ENCODE measurements at regions not wholly inside any gene's neighbourhood (a gene's known extent, or its start where the extent isn't known, plus 50 kb on each side); places are given as distances from the start of the nearest gene placed in this dataset.

GRCh38 chr3:22040150-22040549 lies 289.1 kb upstream of the ZNF385D start:
- Histone ChIP-seq H2BK20ac (ENCODE audit: low read length) (no peak overlapping the region), H3K4ac (replicated peaks; ENCODE audit: insufficient read length, low read depth, low read length) (no peak overlapping the region), H3K4me1 (replicated peaks in 1 of 4; ENCODE audit: control insufficient read depth in 3 of 4, insufficient read depth in 4 of 4, low read length in 3 of 4) (no peaks in the 10 kb centered on the region), H3K9me3 (ENCODE audit: insufficient read depth in 2 of 2, low read depth in 1 of 2, low read length in 1 of 2) (no peaks in the 10 kb centered on the region), H2AFZ (ENCODE audit: low read length) (no peak overlapping the region), H2AK5ac (ENCODE audit: low read depth, low read length) (no peak overlapping the region), H3K4me3 (ENCODE audit: extremely low read depth in 1 of 4, insufficient read depth in 2 of 4, low read depth in 3 of 4, low read length in 4 of 4) (no peak overlapping the region), H3K9ac (replicated peaks in 1 of 4; ENCODE audit: extremely low read depth in 1 of 4, low read depth in 3 of 4, low read length in 3 of 4) (no peak overlapping the region), H2BK12ac (ENCODE audit: low read depth, low read length) (no peak overlapping the region), H4K20me1 (replicated peaks in 1 of 2; ENCODE audit: control insufficient read depth in 1 of 2, insufficient read depth in 2 of 2, low read length in 2 of 2) (no peaks in the 10 kb centered on the region), H2BK120ac (replicated peaks; ENCODE audit: low read depth, low read length) (no peak overlapping the region), H3K4me2 (ENCODE audit: insufficient read depth in 1 of 2, low read depth in 2 of 2, low read length in 2 of 2) (no peak overlapping the region), H4K5ac (ENCODE audit: insufficient read length, low read depth, low read length) (no peak overlapping the region), H3K27ac (ENCODE audit: low read depth, low read length) (no peak overlapping the region), H4K91ac (replicated peaks; ENCODE audit: insufficient read length, low read length) (no peak overlapping the region), H3K14ac (ENCODE audit: insufficient read length) (no peak overlapping the region), H3K56ac (replicated peaks; ENCODE audit: insufficient read length, low read depth, low read length) (no peak overlapping the region), H3K36me3 (ENCODE audit: control insufficient read depth in 2 of 4, insufficient read depth in 4 of 4, low read length in 3 of 4) (no peaks in the 10 kb centered on the region), H3K23ac (ENCODE audit: insufficient read length) (no peak overlapping the region), H2BK15ac (ENCODE audit: low read length) (no peak overlapping the region), H3K27me3 (replicated peaks in 1 of 4; ENCODE audit: control insufficient read depth in 3 of 4, extremely low read depth in 1 of 4, insufficient read depth in 3 of 4, low read length in 3 of 4) (no peaks in the 10 kb centered on the region), H2BK5ac (ENCODE audit: low read depth, low read length) (no peak overlapping the region), H3K23me2 (ENCODE audit: low read depth, low read length) (no peaks in the 10 kb centered on the region), H4K8ac (ENCODE audit: extremely low read depth, insufficient read depth, low read length) (no peak overlapping the region), H3K79me2 (ENCODE audit: control insufficient read depth in 1 of 2, insufficient read depth in 2 of 2, low read length in 2 of 2) (no peaks in the 10 kb centered on the region), H3K79me1 (ENCODE audit: low read depth, low read length) (no peaks in the 10 kb centered on the region), H3K18ac (ENCODE audit: extremely low read depth, low read length) (no peak overlapping the region)
- WGBS, 2 experiments (ENCODE audit: extremely low coverage in 1 of 2, insufficient coverage in 1 of 2, insufficient read length in 1 of 2, insufficient replicate concordance in 2 of 2, low coverage in 1 of 2, low lambda C conversion rate in 2 of 2, missing lambda C conversion rate in 1 of 2): 93% methylated on average over 1 of the region's 1 CpG; no CpG with 5 or more reads in 1 of the 2 experiments
- no peak for FAIRE-seq
- ChIA-PET POLR2A (ENCODE audit: partially characterized antibody) (no interaction called here), CTCF (ENCODE audit: partially characterized antibody) (no interaction called here)
- TF ChIP-seq CHD2 (IDR thresholded peaks at IDR 0.05; ENCODE audit: low read length) (no peak), TEAD4 (IDR thresholded peaks at IDR 0.05; ENCODE audit: low read depth, low read length) (no peak), ASH2L (IDR thresholded peaks at IDR 0.05; ENCODE audit: low read length) (no peak), JUN (IDR thresholded peaks at IDR 0.05; ENCODE audit: low read depth, low read length) (no peak), TCF12 (IDR thresholded peaks at IDR 0.05; ENCODE audit: low read depth, low read length) (no peak), RBBP5 (IDR thresholded peaks at IDR 0.05; ENCODE audit: borderline replicate concordance, low read depth, low read length) (no peak), HDAC2 (IDR thresholded peaks at IDR 0.05; ENCODE audit: borderline replicate concordance in 1 of 2, low read depth in 2 of 2, low read length in 2 of 2) (no peak), SP1 (IDR thresholded peaks at IDR 0.05; ENCODE audit: low read depth, low read length) (no peak), SP2 (IDR thresholded peaks at IDR 0.05; ENCODE audit: low read length) (no peak), ATF2 (IDR thresholded peaks at IDR 0.05; ENCODE audit: low read length) (no peak), EZH2 (IDR thresholded peaks at IDR 0.05; ENCODE audit: low read depth, low read length, severe bottlenecking) (no peak), SAP30 (IDR thresholded peaks at IDR 0.05; ENCODE audit: insufficient read depth, insufficient replicate concordance, low read length) (no peak), NRF1 (IDR thresholded peaks at IDR 0.05; ENCODE audit: low read depth, low read length) (no peak), SIX5 (IDR thresholded peaks at IDR 0.05; ENCODE audit: low read depth, low read length) (no peak), CHD1 (IDR thresholded peaks at IDR 0.05; ENCODE audit: low read depth, low read length) (no peak)
- no peak for DNase-seq (ENCODE audit: low read depth in 1 of 2, low spot score in 2 of 2)

Data from H1 (cell line).